ENCODE measurements at regions not wholly inside any gene's neighbourhood (a gene's known extent, or its start where the extent isn't known, plus 50 kb on each side); places are given as distances from the start of the nearest gene placed in this dataset.

DNA sequence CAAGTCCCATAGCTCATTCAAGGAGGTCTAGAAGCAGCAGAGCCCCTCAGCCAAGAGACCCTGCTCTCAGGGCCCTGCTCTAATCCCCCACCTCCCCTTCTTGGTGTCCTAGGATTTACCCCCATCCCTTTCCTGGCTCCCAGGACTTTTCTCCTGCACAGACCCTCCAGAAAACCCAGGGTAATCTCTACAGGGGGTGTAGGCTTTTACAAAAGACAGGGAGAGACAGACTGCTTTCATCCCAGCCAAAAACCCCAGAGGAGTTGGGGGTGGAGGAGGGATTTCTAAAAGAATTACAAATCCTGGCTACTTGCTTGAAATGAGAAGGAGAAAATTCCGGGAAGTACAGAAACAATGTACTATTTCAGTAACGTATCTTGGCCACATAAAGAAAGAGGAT is 133.3 kb downstream of the TNFSF13B start:
- no peak overlapping the region for H3K4me3 ChIP-seq (ENCODE audit: control extremely low read depth in 1 of 5, extremely low read depth in 1 of 5, insufficient read depth in 1 of 5, low read depth in 2 of 5, low read length in 4 of 5)
- intact Hi-C loops (cut with micrococcal nuclease) = no loop called here
- Mint-ChIP-seq H3K27me3 (peaks cover 2% of the 10 kb centered on the region), H3K27ac (no peak overlapping the region), H3K9me3 (ENCODE audit: insufficient read depth) (no peaks in the 10 kb centered on the region), H3K4me3 (no peak overlapping the region), H3K4me1 (no peaks in the 10 kb centered on the region)
- H3K4me1 ChIP-seq (ENCODE audit: control insufficient read depth in 2 of 2, insufficient read depth in 2 of 2, low read length in 2 of 2) = no peaks in the 10 kb centered on the region
- TF ChIP-seq EZH2 (IDR thresholded peaks at IDR 0.05; ENCODE audit: borderline replicate concordance, insufficient read depth, low read depth, low read length, poor library complexity, severe bottlenecking) (no peak), CTCF (IDR thresholded peaks at IDR 0.05) (no peak)
- H3K4me2 ChIP-seq (replicated peaks; ENCODE audit: low read depth, low read length, poor library complexity, severe bottlenecking) = no peak overlapping the region
- DNase-seq = no peak
- ChIA-PET POLR2A (no interaction called here), CTCF (no interaction called here)
- H3K27ac ChIP-seq (ENCODE audit: low read length in 2 of 2) = no peak overlapping the region
- no peaks in the 10 kb centered on the region for H3K9me3 ChIP-seq (ENCODE audit: control extremely low read depth in 1 of 3, control insufficient read depth in 2 of 3, insufficient read depth in 1 of 3, low read length in 2 of 3)
- H2AFZ ChIP-seq (ENCODE audit: insufficient read depth, low read depth, low read length, poor library complexity, severe bottlenecking) = no peak overlapping the region
- WGBS (ENCODE audit: insufficient coverage) = 90% methylated on average over 2 of the region's 2 CpGs
- no peaks in the 10 kb centered on the region for H3K27me3 ChIP-seq (replicated peaks in 1 of 4; ENCODE audit: control extremely low read depth in 1 of 4, control insufficient read depth in 3 of 4, insufficient read depth in 4 of 4, low read length in 3 of 4)
- no peaks in the 10 kb centered on the region for H3K79me2 ChIP-seq (ENCODE audit: control insufficient read depth, insufficient read depth, low read length)
- ATAC-seq (ENCODE audit: low read depth) = no peak
- H3K36me3 ChIP-seq (replicated peaks in 1 of 2; ENCODE audit: control extremely low read depth in 1 of 2, control insufficient read depth in 1 of 2, extremely low read depth in 1 of 2, insufficient read depth in 2 of 2, low read length in 1 of 2) = no peaks in the 10 kb centered on the region
- no peaks in the 10 kb centered on the region for H4K20me1 ChIP-seq (ENCODE audit: control insufficient read depth, insufficient read depth, low read length, poor library complexity, severe bottlenecking)
- no peak overlapping the region for H3K9ac ChIP-seq (ENCODE audit: low read length)

- H3K27me3 Mint-ChIP-seq = peaks cover 2% of the 10 kb centered on the region
- intact Hi-C loops (cut with micrococcal nuclease) = no loop called here
- H3K4me2 ChIP-seq (replicated peaks; ENCODE audit: low read depth, low read length, poor library complexity, severe bottlenecking) = no peak overlapping the region
- WGBS (ENCODE audit: insufficient coverage) = no CpG with 5 or more reads among the region's 2 CpGs
- H3K27ac ChIP-seq (ENCODE audit: low read length in 2 of 2) = no peak overlapping the region
- ChIA-PET CTCF (no interaction called here), POLR2A (no interaction called here)
- ATAC-seq (ENCODE audit: low read depth) (no peak), DNase-seq (no peak)
- no peaks in the 10 kb centered on the region for H3K9me3 ChIP-seq (ENCODE audit: control extremely low read depth in 1 of 3, control insufficient read depth in 2 of 3, insufficient read depth in 1 of 3, low read length in 2 of 3)
- no peaks in the 10 kb centered on the region for H3K4me1 ChIP-seq (ENCODE audit: control insufficient read depth in 2 of 2, insufficient read depth in 2 of 2, low read length in 2 of 2)
- no peak overlapping the region for H3K27ac Mint-ChIP-seq
- no peak for TF ChIP-seq CTCF (IDR thresholded peaks at IDR 0.05)
- no peak for TF ChIP-seq EZH2 (IDR thresholded peaks at IDR 0.05; ENCODE audit: borderline replicate concordance, insufficient read depth, low read depth, low read length, poor library complexity, severe bottlenecking)
- no peaks in the 10 kb centered on the region for H4K20me1 ChIP-seq (ENCODE audit: control insufficient read depth, insufficient read depth, low read length, poor library complexity, severe bottlenecking)
- H3K4me3 ChIP-seq (ENCODE audit: control extremely low read depth in 1 of 5, extremely low read depth in 1 of 5, insufficient read depth in 1 of 5, low read depth in 2 of 5, low read length in 4 of 5) = no peak overlapping the region
- no peak overlapping the region for H3K4me3 Mint-ChIP-seq
- H3K79me2 ChIP-seq (ENCODE audit: control insufficient read depth, insufficient read depth, low read length) = no peaks in the 10 kb centered on the region
- no peaks in the 10 kb centered on the region for H3K27me3 ChIP-seq (replicated peaks in 1 of 4; ENCODE audit: control extremely low read depth in 1 of 4, control insufficient read depth in 3 of 4, insufficient read depth in 4 of 4, low read length in 3 of 4)
- H3K9ac ChIP-seq (ENCODE audit: low read length) = no peak overlapping the region
- H2AFZ ChIP-seq (ENCODE audit: insufficient read depth, low read depth, low read length, poor library complexity, severe bottlenecking) = no peak overlapping the region
- H3K9me3 Mint-ChIP-seq (ENCODE audit: insufficient read depth) = no peaks in the 10 kb centered on the region
- no peaks in the 10 kb centered on the region for H3K36me3 ChIP-seq (replicated peaks in 1 of 2; ENCODE audit: control extremely low read depth in 1 of 2, control insufficient read depth in 1 of 2, extremely low read depth in 1 of 2, insufficient read depth in 2 of 2, low read length in 1 of 2)
- no peaks in the 10 kb centered on the region for H3K4me1 Mint-ChIP-seq
Measured at GRCh38 chr13:108407495-108407894, 138.0 kb downstream of the TNFSF13B start.
